Nucleus accumbens (tissue), 56 donors: ENCODE measurements at regions not wholly inside any gene's neighbourhood (a gene's known extent, or its start where the extent isn't known, plus 50 kb on each side); places are given as distances from the start of the nearest gene placed in this dataset.

Experiments
- DNase-seq, 56 donors: peaks; one replicate each; lab custom pipeline; 2025; lab: John Stamatoyannopoulos, UW

DNA sequence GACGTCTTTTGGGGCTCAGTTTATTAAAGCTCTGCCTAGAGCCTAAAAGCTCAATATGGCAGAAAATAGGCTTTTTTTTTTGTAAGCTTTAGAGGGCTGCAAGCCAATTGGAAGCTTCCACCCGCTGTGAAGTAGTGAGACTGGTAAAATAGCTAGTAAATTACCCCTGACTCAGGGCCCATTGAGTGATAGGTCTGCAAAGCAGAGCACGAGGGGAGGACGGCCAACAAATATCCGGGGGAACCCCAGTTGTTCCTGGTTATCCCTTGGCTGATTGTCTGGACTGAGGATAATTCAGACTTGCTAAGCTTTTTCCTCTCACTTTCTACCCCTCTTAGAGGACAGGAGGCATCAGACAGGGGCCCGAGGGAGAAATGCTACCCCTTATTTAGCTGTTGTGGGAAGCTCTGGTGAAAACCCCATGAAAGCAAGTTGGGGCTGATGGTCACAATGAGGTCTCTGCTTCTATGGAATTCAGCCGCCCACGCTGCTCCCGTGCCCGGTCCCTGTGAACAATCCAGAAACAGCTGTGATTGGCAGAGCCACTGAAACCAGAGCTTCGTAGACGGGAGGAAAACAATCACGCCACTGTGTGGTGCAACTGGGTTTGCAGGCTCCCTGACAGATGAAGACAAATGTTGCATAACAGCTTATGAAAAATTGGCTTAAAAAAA is 141.9 kb upstream of the LGALSL start:
- DNase-seq, result peak in 55 of 56 donors; percentile 17 to 91 (median 67)

DNA sequence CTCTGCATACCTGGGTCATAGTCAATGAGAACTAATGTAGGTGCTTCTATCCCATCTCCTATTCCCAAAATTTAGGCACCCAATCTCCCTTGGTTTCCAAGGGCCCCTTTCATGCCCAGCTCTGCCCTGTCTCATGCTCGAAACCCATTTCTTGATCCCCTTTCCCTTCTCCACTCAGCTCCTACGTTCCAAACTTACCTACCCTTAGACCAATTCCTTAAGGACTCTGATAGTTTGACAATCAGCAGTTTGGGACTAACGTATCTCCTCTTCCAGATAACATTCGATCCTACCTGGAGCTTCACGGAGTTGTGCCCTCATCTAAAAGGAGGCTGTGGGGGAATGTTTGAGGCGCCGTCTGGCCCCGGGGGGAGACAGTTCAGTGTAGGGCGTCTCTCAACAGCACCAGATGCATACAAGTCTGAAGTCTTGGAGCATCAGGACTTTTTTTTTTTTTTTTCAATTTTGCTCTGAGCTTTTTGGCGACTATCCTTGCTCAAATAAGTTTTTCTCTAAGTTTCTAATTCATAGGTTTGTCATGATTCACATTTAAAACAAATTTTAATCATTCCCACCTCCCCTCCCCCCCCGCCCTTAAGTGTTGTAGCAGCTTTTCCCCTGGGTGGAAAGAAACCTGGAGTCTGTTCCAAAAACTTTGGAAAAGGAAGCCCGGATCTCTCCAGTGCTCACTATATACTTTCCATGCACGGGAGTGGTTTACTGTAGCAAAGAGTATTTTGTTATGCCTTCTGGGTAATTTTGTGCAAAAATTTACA is 141.2 kb upstream of the LGALSL start:
- DNase-seq, result no peak

DNA sequence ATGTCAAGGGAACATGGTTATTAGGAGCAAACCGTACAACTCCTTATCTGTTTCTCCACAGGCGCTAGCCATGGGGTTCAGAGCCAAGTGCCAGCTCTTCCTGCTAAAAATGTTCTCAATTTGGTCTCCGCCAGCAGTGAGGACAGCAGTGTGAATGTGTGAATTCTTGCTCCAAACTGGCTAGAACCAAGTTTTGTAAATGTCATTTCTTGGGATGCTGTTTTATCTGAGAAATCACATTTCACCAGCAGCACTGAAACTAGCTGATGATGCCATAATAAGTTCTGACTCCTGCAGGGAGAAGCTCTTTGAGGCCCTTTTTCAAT is 140.6 kb upstream of the LGALSL start:
- no peak for DNase-seq

DNA sequence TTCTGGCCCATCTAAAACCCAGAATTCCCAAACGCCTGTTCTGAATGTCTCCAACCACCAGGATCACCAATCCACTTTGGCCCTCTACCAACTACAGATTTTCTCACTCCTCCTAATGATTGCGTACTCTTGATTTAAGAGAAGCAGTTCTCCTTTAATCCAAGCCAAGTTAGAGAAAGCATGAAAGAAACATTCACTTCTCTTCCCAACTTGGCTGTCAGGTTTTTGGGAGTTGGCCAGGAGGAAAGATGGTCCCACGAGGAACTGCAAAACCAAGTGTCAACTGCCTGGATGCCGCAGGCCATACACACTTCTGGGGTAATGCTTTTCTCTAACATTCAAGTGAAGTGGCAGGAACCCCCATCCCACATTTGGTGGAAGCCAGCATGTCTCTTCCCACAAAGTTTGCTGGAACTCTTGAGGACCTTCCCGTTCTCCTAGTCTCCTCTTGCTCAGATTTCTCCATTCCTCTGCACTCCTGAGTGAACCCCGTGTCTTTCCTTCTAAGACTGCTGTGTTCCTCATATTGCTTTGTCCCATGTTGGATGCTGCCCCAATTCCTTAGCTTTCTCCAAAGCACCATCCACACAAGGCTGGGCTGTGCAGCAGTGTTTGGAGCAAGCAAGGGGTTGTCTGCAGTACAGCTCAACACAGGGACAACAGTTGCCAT is 138.5 kb upstream of the LGALSL start:
- DNase-seq, result no peak

DNA sequence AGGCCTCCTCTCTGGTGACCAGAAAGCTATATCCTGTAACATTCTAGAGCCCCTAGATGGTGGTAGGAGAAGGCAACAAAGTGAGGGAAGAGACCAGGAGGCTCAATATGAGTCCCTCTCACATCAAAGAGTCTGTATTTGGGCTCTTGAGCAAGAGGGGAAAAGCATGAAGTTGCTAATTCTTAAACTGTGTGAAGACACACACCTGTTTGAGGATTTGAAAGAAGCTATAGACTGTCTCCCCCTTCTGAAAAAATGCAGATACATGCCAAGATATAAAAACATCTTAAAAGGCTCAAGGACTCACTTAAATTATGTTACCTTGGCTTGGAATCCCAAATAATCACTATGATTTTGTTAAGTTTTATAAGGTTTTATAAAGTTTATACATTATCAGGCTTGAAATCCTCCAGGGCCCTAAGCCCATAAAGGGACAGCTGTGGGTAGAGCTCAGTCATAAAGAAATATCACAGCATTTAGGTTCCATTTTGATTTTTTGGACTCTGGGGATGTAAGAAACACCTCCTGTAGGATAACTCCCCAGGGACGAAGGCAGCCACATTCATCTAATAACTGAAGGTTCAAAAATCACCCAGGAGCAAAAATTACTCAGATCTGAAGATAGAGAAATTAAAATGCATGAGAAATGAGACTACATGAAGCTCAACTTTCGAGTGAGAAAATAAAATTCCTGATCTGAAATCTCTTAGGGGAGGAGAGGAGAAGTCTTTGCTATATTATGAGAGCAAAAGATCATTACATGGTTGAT is 136.1 kb upstream of the LGALSL start:
- no peak for DNase-seq

DNA sequence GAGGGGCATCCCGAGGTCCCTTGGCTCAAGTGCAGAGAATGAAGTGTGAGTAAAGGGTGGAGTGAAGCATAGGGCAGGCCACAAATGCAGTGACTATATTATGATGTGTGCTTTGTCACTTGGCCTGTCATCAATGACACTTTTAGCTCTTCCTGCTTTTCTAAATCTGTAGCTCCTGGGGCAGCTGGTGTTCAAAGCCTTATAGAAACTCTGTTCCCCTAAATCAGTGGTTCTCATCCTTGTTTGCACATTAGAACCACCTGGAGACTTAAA is 135.6 kb upstream of the LGALSL start:
- no peak for DNase-seq

DNA sequence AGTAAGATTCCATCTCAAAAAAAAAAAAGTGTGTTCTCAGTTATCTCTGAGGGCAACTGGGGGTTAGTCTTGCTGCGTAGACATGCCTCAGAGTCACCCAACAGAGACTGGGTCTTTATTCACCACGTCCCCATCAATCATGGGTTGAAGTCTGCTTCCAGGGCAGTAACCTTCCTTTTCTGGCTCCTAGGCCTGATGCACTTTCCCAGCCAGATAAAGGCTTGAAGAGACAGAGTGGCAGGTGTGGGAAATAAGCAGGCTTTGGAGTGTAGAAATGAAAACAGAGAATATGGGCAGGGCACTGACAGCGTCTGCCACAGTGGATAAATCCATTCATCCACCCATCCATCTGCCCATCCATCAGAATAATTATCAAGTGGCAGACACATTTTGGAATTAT is 134.1 kb upstream of the LGALSL start:
- no peak for DNase-seq

DNA sequence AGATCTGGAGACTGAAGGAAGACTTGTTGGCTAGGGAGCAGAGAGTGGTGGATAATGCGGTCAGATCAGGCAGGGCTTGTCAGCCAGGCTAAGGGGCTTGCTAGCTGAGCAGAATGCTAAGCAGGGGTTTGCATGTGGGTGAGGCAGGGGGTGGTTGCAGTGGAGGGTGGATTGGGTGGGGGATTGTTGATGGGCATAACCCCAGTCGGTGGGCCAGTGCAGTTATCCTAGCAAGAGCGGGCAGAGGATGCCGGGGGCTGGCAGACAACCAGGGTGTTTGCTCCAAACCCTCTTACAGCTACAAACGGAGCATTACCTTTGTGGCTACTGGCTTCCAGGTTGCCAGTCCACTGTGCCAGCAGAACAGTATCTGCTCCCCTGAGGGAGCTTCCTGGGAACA is 131.5 kb upstream of the LGALSL start:
- no peak for DNase-seq

DNA sequence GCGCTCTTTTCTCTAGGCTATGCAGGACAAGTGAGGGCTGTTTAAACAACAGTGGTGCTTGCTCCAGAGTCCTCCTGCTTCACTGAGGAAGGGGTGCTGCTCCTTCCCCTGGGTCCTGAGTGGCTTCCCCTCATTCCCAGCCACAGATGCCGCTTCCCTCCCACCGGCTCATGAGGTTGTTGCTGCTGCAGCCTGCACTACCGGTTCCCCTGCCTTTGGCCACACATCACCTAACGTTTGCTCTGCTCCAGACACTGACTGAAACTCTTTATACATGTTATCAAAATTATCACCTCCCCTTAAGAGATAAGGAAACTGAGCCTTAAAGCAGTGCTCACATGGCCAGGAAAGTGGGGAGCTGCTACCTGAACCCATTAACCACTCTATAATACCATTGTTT is 130.8 kb upstream of the LGALSL start:
- no peak for DNase-seq

DNA sequence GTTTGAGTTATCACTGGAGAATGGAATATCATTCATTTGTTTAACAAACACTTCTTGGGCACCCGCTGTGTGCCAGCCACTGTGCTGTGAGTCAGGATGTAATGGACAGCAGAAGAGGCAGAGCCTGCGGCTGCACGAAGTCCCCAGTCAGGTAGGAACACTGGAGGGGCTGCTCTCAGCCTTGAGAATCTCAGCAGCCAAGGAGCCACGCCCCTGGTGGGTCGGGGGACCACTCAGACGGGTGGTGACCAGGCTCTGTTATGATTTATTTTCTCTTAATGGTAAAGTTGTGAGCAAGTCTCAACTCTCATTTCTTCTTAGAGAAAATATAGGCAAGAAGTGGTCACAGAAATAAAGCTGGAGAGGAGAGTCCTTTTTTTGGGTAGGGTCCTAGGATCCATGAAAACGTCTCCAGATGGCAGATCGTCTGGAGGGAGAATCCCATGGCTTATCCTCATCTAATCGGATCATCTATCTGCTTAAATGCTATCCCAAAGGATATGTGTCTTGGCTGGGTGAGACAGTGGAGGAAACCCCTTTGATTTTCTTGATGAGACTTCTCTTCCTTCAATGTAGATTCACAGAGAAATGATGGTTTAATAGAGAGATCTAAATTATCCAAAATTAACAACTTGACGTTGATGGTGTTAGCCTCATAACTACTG is 129.1 kb upstream of the LGALSL start:
- no peak for DNase-seq

DNA sequence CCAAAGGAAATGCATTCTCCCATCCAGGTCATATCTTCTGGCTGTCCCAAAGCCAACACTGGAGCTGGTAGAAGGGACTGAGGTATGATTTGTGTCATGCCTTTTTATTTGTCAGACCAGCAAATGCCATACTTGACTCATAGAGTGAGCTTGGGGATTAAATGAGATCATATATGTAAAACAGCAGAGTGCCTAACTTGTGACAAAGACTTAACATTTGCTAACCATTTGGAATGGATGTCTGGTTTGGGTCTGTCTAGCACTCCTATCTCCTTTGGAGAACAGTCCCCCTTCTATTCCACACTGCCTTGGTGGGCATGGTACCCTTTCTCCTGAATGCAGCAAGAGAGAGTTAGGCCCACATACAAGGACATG is 128.5 kb upstream of the LGALSL start:
- DNase-seq, result no peak

DNA sequence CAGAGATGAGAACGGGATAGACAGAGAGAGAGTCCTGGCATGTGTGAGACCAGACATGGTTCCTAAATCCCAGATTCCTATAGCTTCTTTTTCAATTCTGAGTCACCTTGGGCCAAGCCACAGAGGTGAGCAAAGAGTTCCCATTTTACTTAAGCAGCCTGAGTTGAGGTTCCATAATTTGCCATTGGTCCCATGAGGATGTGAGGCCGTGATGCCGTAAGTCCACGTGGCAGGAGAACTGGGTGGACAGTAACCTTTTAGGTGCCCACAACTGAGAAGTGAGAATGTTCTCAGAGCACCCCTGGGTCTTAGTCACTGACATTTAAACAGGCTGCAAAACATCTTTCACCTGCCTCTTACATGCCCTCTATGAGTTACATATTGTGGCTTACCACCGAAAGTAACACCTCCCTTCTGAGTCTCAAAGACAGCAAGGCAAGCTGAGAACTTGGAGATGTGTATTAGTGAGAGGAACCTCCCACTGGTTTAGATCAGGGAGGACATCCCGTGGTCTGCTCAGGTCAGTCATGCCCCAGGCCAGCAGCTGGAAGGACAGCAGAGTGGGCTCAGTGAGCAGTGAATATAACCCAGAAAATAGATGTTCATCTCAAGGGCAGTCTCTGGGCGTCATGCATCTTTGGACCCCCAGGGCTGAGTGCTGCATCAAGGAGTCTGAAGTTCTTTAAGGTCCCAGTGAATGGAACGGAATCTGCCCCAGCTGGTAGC is 127.9 kb upstream of the LGALSL start:
- DNase-seq, result no peak

DNA sequence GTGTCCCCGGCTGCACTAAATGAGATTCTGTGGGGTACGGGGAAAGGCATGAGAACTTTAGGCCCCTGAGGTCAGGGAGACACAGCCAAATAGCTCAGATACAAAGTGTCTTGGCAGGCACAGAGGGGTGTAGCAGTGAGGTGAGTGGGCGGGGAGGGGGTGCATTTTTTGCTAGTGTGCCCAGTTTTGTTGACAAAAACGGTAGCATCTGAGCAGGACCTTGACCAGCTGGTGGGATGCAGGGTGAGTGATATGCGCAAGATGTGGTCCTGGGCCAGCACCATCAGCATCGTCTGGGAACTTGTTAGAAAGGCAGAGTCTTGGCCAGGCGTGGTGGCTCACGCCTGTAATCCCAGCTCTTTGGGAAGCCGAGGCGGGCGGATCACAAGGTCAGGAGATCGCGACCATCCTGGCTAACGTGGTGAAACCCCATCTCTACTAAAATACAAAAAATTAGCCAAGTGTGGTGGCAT is 127.3 kb upstream of the LGALSL start:
- no peak for DNase-seq

DNA sequence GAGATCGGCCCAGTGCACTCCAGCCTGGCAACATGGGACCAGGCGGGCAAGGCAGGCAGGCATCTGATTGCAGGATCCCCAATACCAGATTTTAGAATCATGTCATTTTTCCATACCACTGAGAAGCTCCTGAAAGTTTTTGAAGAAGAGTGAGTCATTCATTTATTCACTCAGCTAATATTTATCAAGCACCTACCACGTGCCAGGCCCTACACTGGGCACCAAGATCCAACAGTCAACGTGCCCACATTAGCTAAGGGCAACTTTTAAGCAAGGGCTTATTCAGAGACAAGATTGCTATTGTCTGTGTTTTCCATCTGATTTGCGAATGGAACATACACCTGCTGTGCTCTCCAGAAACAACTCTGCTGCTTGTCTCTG is 126.8 kb upstream of the LGALSL start:
- no peak for DNase-seq

DNA sequence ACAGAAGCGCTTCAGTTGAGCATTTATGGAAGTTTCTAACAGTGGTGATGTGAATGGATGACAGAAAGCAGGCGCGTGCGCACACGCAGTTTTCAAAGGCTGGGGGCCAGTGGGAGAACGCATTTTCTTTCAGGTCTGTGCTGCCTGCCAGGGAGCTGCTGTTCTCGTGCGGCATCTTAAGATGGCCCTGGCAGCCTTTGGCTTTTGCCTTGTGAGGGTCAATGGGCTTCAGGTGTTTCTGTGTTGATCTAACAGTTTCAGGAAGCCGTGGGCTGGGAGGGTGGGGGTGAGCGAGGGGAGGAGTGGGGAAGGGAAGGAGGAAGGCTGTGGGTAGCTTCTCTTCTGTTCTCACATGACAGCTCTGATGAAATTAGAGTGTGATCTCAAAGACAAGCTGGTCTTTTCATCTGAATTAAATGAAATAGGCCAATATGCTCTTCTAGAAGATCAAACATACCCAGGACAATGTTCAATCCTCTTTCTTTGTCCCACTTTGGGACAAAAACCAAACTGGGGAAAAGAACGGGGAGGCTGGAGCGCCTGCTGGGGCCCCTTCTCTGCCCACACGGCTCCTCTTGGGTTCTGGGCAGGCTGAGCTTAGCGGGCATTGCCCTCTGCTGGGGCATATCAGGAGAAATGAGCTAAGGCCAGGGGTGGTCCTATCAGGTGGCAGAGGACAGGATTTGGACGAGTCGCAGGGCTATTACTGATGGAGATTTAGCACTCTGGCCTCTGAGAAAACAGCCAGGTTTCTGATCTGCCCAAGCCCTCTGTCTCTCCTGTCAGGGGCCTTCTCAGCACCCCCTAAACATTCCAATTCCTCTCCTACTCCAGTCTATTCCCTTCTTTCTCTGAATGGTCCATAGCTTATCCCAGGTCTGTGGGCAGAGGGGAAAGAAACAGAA is 126.2 kb upstream of the LGALSL start:
- peak in 54 of 56 donors; percentile 15 to 83 (median 57) for DNase-seq

DNA sequence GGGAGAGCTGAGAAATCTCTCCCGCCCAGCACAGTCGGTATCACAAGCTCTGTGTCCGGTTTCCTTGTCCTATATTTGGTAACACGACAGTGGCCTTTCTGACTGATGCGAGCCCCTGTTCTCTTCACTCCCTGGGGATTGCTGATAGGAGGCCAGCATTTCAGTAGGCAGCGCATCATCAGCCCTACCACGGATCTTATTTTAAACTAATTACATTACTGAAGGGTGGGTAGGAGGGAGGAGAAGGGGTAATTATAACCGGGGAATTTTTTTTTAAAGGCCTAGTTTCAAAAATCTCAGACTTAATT is 125.6 kb upstream of the LGALSL start:
- DNase-seq, result peak in 5 of 56 donors; percentile 7 to 39 (median 13)

DNA sequence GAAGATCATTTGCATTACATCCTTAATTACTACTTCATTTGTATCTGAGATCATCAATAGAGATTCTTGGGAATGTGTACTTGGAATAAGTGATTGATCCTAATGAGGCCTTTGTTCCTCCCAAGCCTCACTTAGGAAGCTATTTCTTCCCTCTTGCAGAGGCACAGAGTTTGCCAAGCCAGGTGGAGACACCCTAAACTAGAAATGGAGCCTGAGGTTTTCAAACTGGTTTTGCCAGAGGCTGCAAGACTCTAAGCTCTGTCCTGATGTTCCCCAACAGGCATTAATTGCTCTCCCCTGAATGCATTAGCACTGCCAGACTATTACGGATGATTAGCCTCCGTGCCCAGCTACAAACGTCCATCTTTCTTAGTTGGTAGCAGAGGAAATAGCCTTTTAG is 125.2 kb upstream of the LGALSL start:
- no peak for DNase-seq

DNA sequence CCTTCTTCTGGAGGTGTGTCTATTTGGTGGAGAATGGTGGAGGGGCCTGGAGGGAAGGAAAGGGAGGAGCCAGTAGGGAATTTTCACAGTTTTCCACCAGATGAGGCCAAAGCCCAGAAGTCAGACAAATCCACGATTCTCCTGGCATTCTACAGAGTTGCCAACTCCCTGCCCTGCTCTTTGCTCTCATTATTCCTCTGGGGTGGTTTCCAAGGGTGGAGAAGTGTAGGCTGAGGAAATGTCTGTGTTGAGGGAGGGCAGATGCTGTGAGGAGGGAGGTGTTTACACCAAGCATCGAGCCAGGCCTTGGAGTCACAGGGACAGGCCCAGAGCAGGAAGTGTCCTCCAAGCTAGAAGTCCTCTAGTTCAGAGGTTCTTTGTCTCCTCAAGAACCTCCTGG is 124.1 kb upstream of the LGALSL start:
- no peak for DNase-seq
